H9 (cell line): ENCODE measurements at regions not wholly inside any gene's neighbourhood (a gene's known extent, or its start where the extent isn't known, plus 50 kb on each side); places are given as distances from the start of the nearest gene placed in this dataset.

Experiments used
- DNase-seq: peaks from one replicate; pipeline ENCODE4 v3.0.0-alpha.2; 2017
- H2AFZ ChIP-seq: one replicate; pipeline ENCODE4 v1.6.1; 2013; ENCODE audit warnings: mild to moderate bottlenecking, low read length, control low read depth, moderate library complexity
- H2AK5ac ChIP-seq: 2 replicates; pipeline ENCODE4 v1.6.1; 2013; ENCODE audit warnings: low read length, control low read depth, mixed read lengths; ENCODE audit not compliant: insufficient read length
- H2BK120ac ChIP-seq: one replicate; pipeline ENCODE4 v1.6.1; 2013; ENCODE audit warnings: low read depth, mild to moderate bottlenecking, low read length, control low read depth, inconsistent platforms; ENCODE audit not compliant: poor library complexity, severe bottlenecking
- H2BK12ac ChIP-seq: 2 replicates; pipeline ENCODE4 v1.6.1; 2013; ENCODE audit warnings: low read length, control low read depth, mixed read lengths, low read depth; ENCODE audit not compliant: insufficient read length
- H2BK15ac ChIP-seq: 2 replicates; pipeline ENCODE4 v1.6.1; 2013; ENCODE audit warnings: low read depth, low read length, control low read depth
- H2BK20ac ChIP-seq: one replicate; pipeline ENCODE4 v1.6.1; 2013; ENCODE audit warnings: low read depth, mild to moderate bottlenecking, low read length, control low read depth, inconsistent platforms; ENCODE audit not compliant: poor library complexity, severe bottlenecking
- H2BK5ac ChIP-seq: 2 replicates; pipeline ENCODE4 v1.6.1; 2013; ENCODE audit warnings: low read length, control low read depth, mixed read lengths; ENCODE audit not compliant: insufficient read length
- H3K14ac ChIP-seq: 2 replicates; pipeline ENCODE4 v1.6.1; 2013; ENCODE audit warnings: low read length, control low read depth; ENCODE audit not compliant: insufficient read depth
- H3K18ac ChIP-seq: 2 replicates; pipeline ENCODE4 v1.6.1; 2013; ENCODE audit warnings: low read depth, mild to moderate bottlenecking, mixed read lengths, low read length, control low read depth; ENCODE audit not compliant: insufficient read length
- H3K23ac ChIP-seq: 2 replicates; pipeline ENCODE4 v1.6.1; 2013; ENCODE audit warnings: low read length, control low read depth, mixed read lengths, low read depth; ENCODE audit not compliant: insufficient read length
- H3K23me2 ChIP-seq: 2 replicates; pipeline ENCODE4 v1.6.1; 2013; ENCODE audit warnings: low read depth, mild to moderate bottlenecking, mixed read lengths, low read length, control low read depth; ENCODE audit not compliant: insufficient read length, poor library complexity, severe bottlenecking
- H3K27ac ChIP-seq: 2 replicates; pipeline ENCODE4 v1.5.1; 2013; ENCODE audit warnings: low read length, control low read depth, mixed read lengths, low read depth; ENCODE audit not compliant: insufficient read length
- H3K27me3 ChIP-seq: 2 replicates; pipeline ENCODE4 v1.6.1; 2013; ENCODE audit warnings: low read length, control low read depth, inconsistent platforms; ENCODE audit not compliant: insufficient read depth
- H3K4ac ChIP-seq: 2 replicates; pipeline ENCODE4 v1.6.1; 2013; ENCODE audit warnings: low read depth, mild to moderate bottlenecking, control low read depth, inconsistent platforms, low read length, moderate library complexity
- H3K4me1 ChIP-seq: 2 replicates; pipeline ENCODE4 v1.6.1; 2013; ENCODE audit warnings: low read length, control low read depth, inconsistent platforms; ENCODE audit not compliant: insufficient read depth
- H3K4me2 ChIP-seq: 2 replicates; pipeline ENCODE4 v1.6.1; 2013; ENCODE audit warnings: low read length, control low read depth, mixed read lengths; ENCODE audit not compliant: insufficient read length, insufficient read depth
- H3K56ac ChIP-seq: 2 replicates; pipeline ENCODE4 v1.6.1; 2013; ENCODE audit warnings: low read depth, mild to moderate bottlenecking, mixed read lengths, low read length, control low read depth; ENCODE audit not compliant: insufficient read length
- H3K79me1 ChIP-seq: 2 replicates; pipeline ENCODE4 v1.6.1; 2013; ENCODE audit warnings: low read depth, mild to moderate bottlenecking, moderate library complexity, low read length, control low read depth, inconsistent platforms; ENCODE audit not compliant: insufficient read depth, poor library complexity, severe bottlenecking
- H3K79me2 ChIP-seq: 2 replicates; pipeline ENCODE4 v1.6.1; 2013; ENCODE audit warnings: low read length, control low read depth, inconsistent platforms; ENCODE audit not compliant: insufficient read depth
- H3K9ac ChIP-seq: 2 replicates; pipeline ENCODE4 v1.6.1; 2013; ENCODE audit warnings: low read length, control low read depth, mixed read lengths; ENCODE audit not compliant: insufficient read length; ENCODE audit errors: extremely low read depth
- H3K9me3 ChIP-seq: one replicate; pipeline ENCODE4 v1.6.1; 2013; ENCODE audit warnings: low read depth, low read length, inconsistent platforms; ENCODE audit not compliant: control insufficient read depth
- H3T11ph ChIP-seq: one replicate; pipeline ENCODE4 v1.6.1; 2013; ENCODE audit warnings: mild to moderate bottlenecking, low read length, control low read depth, inconsistent platforms
- H4K20me1 ChIP-seq: one replicate; pipeline ENCODE4 v1.6.1; 2013; ENCODE audit not compliant: control insufficient read depth, insufficient read length, insufficient read depth
- H4K5ac ChIP-seq: 2 replicates; pipeline ENCODE4 v1.6.1; 2013; ENCODE audit warnings: low read depth, mild to moderate bottlenecking, mixed read lengths, low read length, control low read depth; ENCODE audit not compliant: insufficient read length
- H4K8ac ChIP-seq: replicated peaks from 2 replicates; pipeline ENCODE4 v1.6.1; 2013; ENCODE audit warnings: low read length, control low read depth, mixed read lengths, low read depth; ENCODE audit not compliant: insufficient read length
- H4K91ac ChIP-seq: 2 replicates; pipeline ENCODE4 v1.6.1; 2013; ENCODE audit warnings: low read depth, mild to moderate bottlenecking, moderate library complexity, mixed read lengths, low read length, control low read depth; ENCODE audit not compliant: insufficient read length
- H3K27ac Mint-ChIP-seq, 3 experiments: 2 replicates in 2 of 3; 3 replicates in 1 of 3; pipeline ENCODE4 v1.8.0; 2020 to 2021; ENCODE audit warnings: mixed read lengths in 3 of 3, mild to moderate bottlenecking in 1 of 3, moderate library complexity in 1 of 3
- H3K27me3 Mint-ChIP-seq: 2 replicates; pipeline ENCODE4 v1.8.0; 2021; ENCODE audit warnings: low read depth, mild to moderate bottlenecking, moderate library complexity, mixed read lengths
- H3K36me3 Mint-ChIP-seq, 3 experiments: 2 replicates in 2 of 3; 3 replicates in 1 of 3; pipeline ENCODE4 v1.8.0; 2020 to 2021; ENCODE audit warnings: low read depth in 3 of 3, mixed read lengths in 3 of 3; ENCODE audit not compliant: insufficient read depth in 1 of 3
- H3K4me1 Mint-ChIP-seq, 2 experiments: 2 replicates each; pipeline ENCODE4 v1.8.0; 2020; ENCODE audit warnings: mixed read lengths in 2 of 2
- H3K4me3 Mint-ChIP-seq, 2 experiments: 2 replicates in 1 of 2; 3 replicates in 1 of 2; pipeline ENCODE4 v1.8.0; 2020 to 2021; ENCODE audit warnings: mild to moderate bottlenecking in 2 of 2, mixed read lengths in 2 of 2, moderate library complexity in 1 of 2
- H3K9me3 Mint-ChIP-seq, 2 experiments: 2 replicates in 1 of 2; 3 replicates in 1 of 2; pipeline ENCODE4 v1.8.0; 2020; ENCODE audit warnings: mild to moderate bottlenecking in 2 of 2, mixed read lengths in 2 of 2, moderate library complexity in 1 of 2
- CTCF ChIP-seq: fragments of 200-600 bp; sonication (generic); conservative IDR thresholded peaks from 3 replicates; pipeline ENCODE4 v1.8.0; 2021; ENCODE audit warnings: antibody characterized with exemption, mild to moderate bottlenecking
- WGBS: extraction: QIAGEN DNeasy Blood & Tissue Kit; methylation state at CpG from one replicate; pipeline ENCODE4 v1.1.7; 2013; ENCODE audit warnings: missing lambda C conversion rate, low lambda C conversion rate, mixed read lengths; ENCODE audit not compliant: insufficient read length; ENCODE audit errors: extremely low coverage; 5-methylcytosine and 5-hydroxymethylcytosine counted together

- TF ChIP-seq CTCF = no peak
- Histone ChIP-seq H3K9ac (no peak overlapping the region), H4K91ac (no peak overlapping the region), H2BK20ac (no peak overlapping the region), H3K4ac (no peak overlapping the region), H3K4me2 (no peak overlapping the region), H3K27ac (no peak overlapping the region), H3K18ac (no peak overlapping the region), H3T11ph (no peak overlapping the region), H3K56ac (no peak overlapping the region), H2BK15ac (no peak overlapping the region), H2BK5ac (no peak overlapping the region), H4K20me1 (no peaks in the 10 kb centered on the region), H3K14ac (no peak overlapping the region), H3K79me2 (no peaks in the 10 kb centered on the region), H2AFZ (no peak overlapping the region), H2BK12ac (no peak overlapping the region), H2AK5ac (no peak overlapping the region), H2BK120ac (no peak overlapping the region), H4K8ac (no peak overlapping the region), H3K79me1 (no peaks in the 10 kb centered on the region), H3K4me1 (no peaks in the 10 kb centered on the region), H3K23me2 (no peaks in the 10 kb centered on the region), H3K27me3 (no peaks in the 10 kb centered on the region), H3K23ac (no peak overlapping the region), H3K9me3 (no peaks in the 10 kb centered on the region), H4K5ac (no peak overlapping the region)
- Mint-ChIP-seq H3K4me1 (peaks cover 3 to 4% of the 10 kb centered on the region in 2 experiments; a peak in 3 of 4 replicates), H3K27ac (peak overlapping the region in 1 of 3 experiments; percentile 10; a peak in 1 of 7 replicates), H3K9me3 (peaks cover 5 to 7% of the 10 kb centered on the region in 2 experiments; a peak in 3 of 5 replicates), H3K27me3 (no peaks in the 10 kb centered on the region), H3K36me3 (peaks cover 0 to 13% (median 11%) of the 10 kb centered on the region in 3 experiments; a peak in 4 of 7 replicates), H3K4me3 (no peak overlapping the region)
- no peak for DNase-seq
- no CpG with 5 or more reads among the region's 5 CpGs for WGBS
These were observed 267.9 kb upstream of the SP8 start for GRCh38 chr7:21054427-21055112.
